GM12878 (cell line): ENCODE measurements at regions not wholly inside any gene's neighbourhood (a gene's known extent, or its start where the extent isn't known, plus 50 kb on each side); places are given as distances from the start of the nearest gene placed in this dataset.

Source experiments
- ATAC-seq: fragments of 200-7000 bp; cut with Tn5 transposase; 3 replicates; pipeline ENCODE4 v1.9.1; 2020; ENCODE audit warnings: mild to moderate bottlenecking, moderate library complexity
- BruUV-seq: library from RNA; stranded (reverse); fragments of 400-500 nt; replicated peaks from 2 replicates; lab custom pipeline; 2021; lab: Mats Ljungman, UMichigan
- CTCF ChIA-PET: fragments of 300-600 bp; sonication (Branson Sonifier 250); formaldehyde crosslinking; extraction: SDS; loops from one replicate; lab custom pipeline; 2021; ENCODE audit warnings: inconsistent platforms; lab: Yijun Ruan, JAX
- POLR2A ChIA-PET: fragments of 350-600 bp; formaldehyde crosslinking; extraction: SDS; loops from one replicate; lab custom pipeline; 2021; ENCODE audit warnings: inconsistent platforms; lab: Charles Lee
- RAD21 ChIA-PET: fragments of 300-600 bp; sonication (Branson Sonifier 250); formaldehyde crosslinking; loops from one replicate; lab custom pipeline; 2023; ENCODE audit warnings: antibody characterized with exemption; ENCODE audit not compliant: unreplicated experiment; lab: Charles Lee
- SMC1A ChIA-PET: fragments of 300-600 bp; sonication (Branson Sonifier 250); formaldehyde crosslinking; loops from one replicate; lab custom pipeline; 2023; ENCODE audit not compliant: unreplicated experiment, uncharacterized antibody; lab: Charles Lee
- DNase-seq: peaks from one replicate; pipeline ENCODE4 v3.0.0-alpha.2; 2011; ENCODE audit warnings: low read depth, low spot score
- FAIRE-seq: peaks from 3 replicates; lab custom pipeline; 2011; peaks lifted over from hg19 to GRCh38; lab: Jason Lieb, UNC
- H2AFZ ChIP-seq: 2 replicates; pipeline ENCODE4 v1.6.0; 2011; ENCODE audit warnings: low read depth, low read length, control low read depth; ENCODE audit not compliant: control insufficient read depth
- H3K27ac ChIP-seq: 2 replicates; pipeline ENCODE4 v1.5.1; 2011; ENCODE audit warnings: control low read depth; ENCODE audit not compliant: control insufficient read depth, insufficient read depth
- H3K27me3 ChIP-seq, 2 experiments: replicated peaks in 1 of 2; 2 replicates each; pipeline versions ENCODE4 v1.6.0 to v1.6.1; 2011; ENCODE audit warnings: low read length in 1 of 2; ENCODE audit not compliant: control insufficient read depth in 2 of 2, insufficient read depth in 2 of 2
- H3K36me3 ChIP-seq, 2 experiments: 2 replicates each; pipeline ENCODE4 v1.5.1; 2011; ENCODE audit warnings: low read length in 1 of 2; ENCODE audit not compliant: control insufficient read depth in 2 of 2, insufficient read depth in 2 of 2
- H3K4me1 ChIP-seq: 2 replicates; pipeline ENCODE4 v1.6.1; 2011; ENCODE audit warnings: mild to moderate bottlenecking, low read length, moderate library complexity, mixed read lengths; ENCODE audit not compliant: control insufficient read depth, insufficient read depth
- H3K4me2 ChIP-seq: 2 replicates; pipeline ENCODE4 v1.6.0; 2011; ENCODE audit warnings: control low read depth; ENCODE audit not compliant: control insufficient read depth, insufficient read depth
- H3K4me3 ChIP-seq: fragments of 200-600 bp; sonication (generic); 2 replicates; pipeline ENCODE4 v1.5.1; 2016
- H3K79me2 ChIP-seq: 2 replicates; pipeline ENCODE4 v1.6.0; 2011; ENCODE audit warnings: low read length; ENCODE audit not compliant: control insufficient read depth, insufficient read depth
- H3K9ac ChIP-seq: 2 replicates; pipeline ENCODE4 v1.8.0; 2011; ENCODE audit warnings: low read length, control low read depth, mixed read lengths; ENCODE audit not compliant: control insufficient read depth, insufficient read depth
- H3K9me3 ChIP-seq: replicated peaks from 3 replicates; pipeline ENCODE4 v1.5.1; 2011; ENCODE audit warnings: mild to moderate bottlenecking, low read length; ENCODE audit not compliant: control insufficient read depth, insufficient read depth
- H4K20me1 ChIP-seq: 2 replicates; pipeline ENCODE4 v1.6.0; 2011; ENCODE audit not compliant: control insufficient read depth, insufficient read depth
- CHD2 ChIP-seq: IDR thresholded peaks from 2 replicates; pipeline ENCODE4 v1.6.1; 2011; ENCODE audit warnings: low read depth, low read length, improper control_type of control experiment, borderline replicate concordance
- CUX1 ChIP-seq: IDR thresholded peaks from 2 replicates; pipeline ENCODE4 v1.6.1; 2012; ENCODE audit warnings: improper control_type of control experiment, low read depth, low read length; ENCODE audit not compliant: insufficient replicate concordance
- EED ChIP-seq: sonication (generic); IDR thresholded peaks from 2 replicates; pipeline ENCODE4 v1.6.1; 2016; ENCODE audit warnings: antibody characterized with exemption, low read depth
- EGR1 ChIP-seq, 2 experiments: IDR thresholded peaks; 1 replicate in 1 of 2; 2 replicates in 1 of 2; pipeline ENCODE4 v1.6.1; 2011 to 2012; ENCODE audit warnings: low read depth in 2 of 2, low read length in 2 of 2, borderline replicate concordance in 1 of 2, mild to moderate bottlenecking in 1 of 2, moderate library complexity in 1 of 2
- ESRRA ChIP-seq: IDR thresholded peaks from 2 replicates; pipeline ENCODE4 v1.6.1; 2012; ENCODE audit warnings: mild to moderate bottlenecking, low read length, improper control_type of control experiment
- MTA2 ChIP-seq: fragments of 450-650 bp; IDR thresholded peaks from 2 replicates; pipeline ENCODE4 v1.6.1; 2016; ENCODE audit warnings: low read depth, mild to moderate bottlenecking, moderate library complexity
- MYB ChIP-seq: fragments of 150-350 bp; IDR thresholded peaks from 2 replicates; pipeline ENCODE4 v1.6.1; 2014; ENCODE audit warnings: mild to moderate bottlenecking, low read depth, low read length, borderline replicate concordance
- PAX5 ChIP-seq: IDR thresholded peaks from 2 replicates; pipeline ENCODE4 v1.6.1; 2011; ENCODE audit warnings: low read depth, low read length, borderline replicate concordance
- POU2F2 ChIP-seq: IDR thresholded peaks from 3 replicates; pipeline ENCODE4 v1.6.1; 2011; ENCODE audit warnings: low read depth, mild to moderate bottlenecking, low read length, borderline replicate concordance
- RB1 ChIP-seq: fragments of 450-650 bp; formaldehyde crosslinking; IDR thresholded peaks from 2 replicates; pipeline ENCODE4 v1.6.1; 2017; ENCODE audit warnings: mild to moderate bottlenecking, borderline replicate concordance
- RBBP5 ChIP-seq: fragments of 200-600 bp; sonication (generic); conservative IDR thresholded peaks from 2 replicates; pipeline ENCODE4 v1.6.1; 2016
- TCF3 ChIP-seq: IDR thresholded peaks from 2 replicates; pipeline ENCODE4 v1.6.1; 2012; ENCODE audit warnings: low read depth, mild to moderate bottlenecking, low read length, borderline replicate concordance; ENCODE audit not compliant: insufficient read depth
- YY1 ChIP-seq: IDR thresholded peaks from 2 replicates; pipeline ENCODE4 v1.6.1; 2011; ENCODE audit warnings: low read depth, mild to moderate bottlenecking, low read length
- ZNF217 ChIP-seq: fragments of 450-650 bp; IDR thresholded peaks from 2 replicates; pipeline ENCODE4 v1.6.1; 2017; ENCODE audit warnings: antibody characterized with exemption, mild to moderate bottlenecking
- ZNF274 ChIP-seq: IDR thresholded peaks from one replicate; pipeline ENCODE4 v1.8.0; 2011; ENCODE audit not compliant: insufficient read length, insufficient read depth
- WGBS: methylation state at CpG from one replicate; pipeline ENCODE4 v1.1.6; 2016; ENCODE audit warnings: low lambda C conversion rate; ENCODE audit not compliant: insufficient replicate concordance, insufficient coverage; ENCODE audit errors: missing lambda C conversion rate; 5-methylcytosine and 5-hydroxymethylcytosine counted together
- in situ Hi-C: fragments of 300-500 bp; cut with MboI; formaldehyde crosslinking; loops from 9 replicates; pipeline ENCODE4 v1.14.3; 2018; ENCODE audit warnings: mixed read lengths
- intact Hi-C: fragments of 100-400 bp; cut with micrococcal nuclease; formaldehyde crosslinking; loops from one replicate; pipeline ENCODE4 v1.14.2; 2022; ENCODE audit not compliant: unreplicated experiment

DNA sequence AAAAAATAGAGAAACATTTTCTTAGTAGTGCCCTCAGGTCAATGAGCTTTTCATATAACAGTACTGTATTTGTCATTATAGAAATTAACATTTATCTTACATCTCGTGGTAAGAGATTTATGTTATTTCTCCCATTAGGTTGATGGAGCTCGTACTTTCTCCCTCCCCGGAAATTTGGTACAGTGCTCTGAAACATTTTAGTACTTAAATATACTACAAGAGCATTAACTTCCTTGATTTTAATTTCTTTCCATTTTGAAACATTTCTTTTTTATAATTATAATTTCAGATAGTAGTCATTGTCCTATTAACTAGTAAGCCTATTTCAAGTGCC is 205.4 kb downstream of the MBL2 start:
- POLR2A ChIA-PET: no interaction called here
- no peak overlapping the region for H3K4me2 ChIP-seq

More for the DNA sequence above, 205.4 kb downstream of the MBL2 start:
- intact Hi-C loops: loop anchor here (2.0 kb wide), 1 partner anchor 258 kb away; no protein-coding TSS in a partner anchor
- H3K27ac ChIP-seq: no peak overlapping the region
- ChIA-PET RAD21 (interaction anchor here (1.8 kb wide), 1 partner anchor 260 kb away, joined by 9 read pairs; no protein-coding TSS in a partner anchor), SMC1A (interaction anchor here (1.0 to 1.6 kb wide), 3 partner anchors 15 to 260 kb away, joined by 3 to 7 read pairs (median 3); no protein-coding TSS in a partner anchor), CTCF (interaction anchor here (0.6 to 2.0 kb wide), 13 partner anchors 8 to 259 kb away, joined by 3 to 16 read pairs (median 3); no protein-coding TSS in a partner anchor)
- ATAC-seq (no peak), FAIRE-seq (peak; percentile 7), DNase-seq (no peak)
- no peak overlapping the region for H3K9ac ChIP-seq
- H3K36me3 ChIP-seq: no peaks in the 10 kb centered on the region
- no peaks in the 10 kb centered on the region for H4K20me1 ChIP-seq
- H2AFZ ChIP-seq: no peak overlapping the region
- in situ Hi-C loops: no loop called here
- no peaks in the 10 kb centered on the region for H3K79me2 ChIP-seq
- no peak for TF ChIP-seq CUX1
- no peak for TF ChIP-seq PAX5
- TF ChIP-seq ESRRA: no peak
- TF ChIP-seq MYB: no peak
- TF ChIP-seq EED: no peak
- no peak for TF ChIP-seq RBBP5
- no peak for TF ChIP-seq CHD2
- TF ChIP-seq RB1: no peak
- no peak for TF ChIP-seq POU2F2
- no peak for TF ChIP-seq YY1
- no peak for TF ChIP-seq ZNF274
- no peak for TF ChIP-seq EGR1 (IDR thresholded peaks at IDR 0.05; ENCODE audit: borderline replicate concordance in 1 of 2, low read depth in 2 of 2, low read length in 2 of 2)
- no peak for TF ChIP-seq TCF3
- TF ChIP-seq MTA2: no peak
- no peak for TF ChIP-seq ZNF217
- H3K4me1 ChIP-seq: no peaks in the 10 kb centered on the region
- no TSS peak for BruUV-seq
- no peaks in the 10 kb centered on the region for H3K27me3 ChIP-seq
- no peak overlapping the region for H3K4me3 ChIP-seq
- no peaks in the 10 kb centered on the region for H3K9me3 ChIP-seq
- 33% methylated on average over 3 of the region's 3 CpGs for WGBS
